Transverse colon (tissue), 4 donors: ENCODE measurements at regions not wholly inside any gene's neighbourhood (a gene's known extent, or its start where the extent isn't known, plus 50 kb on each side); places are given as distances from the start of the nearest gene placed in this dataset.

ENCODE experiments used
- DNase-seq: peaks from one replicate; pipeline ENCODE4 v3.0.0-alpha.2; 2019
- H3K27ac ChIP-seq, 4 donors: fragments of 200-600 bp; sonication (generic); 2 replicates each; pipeline ENCODE4 v1.5.1; 2016 to 2018; ENCODE audit warnings: inconsistent platforms in 4 of 4
- H3K27me3 ChIP-seq: fragments of 200-600 bp; sonication (generic); 2 replicates; pipeline ENCODE4 v1.5.1; 2017; ENCODE audit warnings: inconsistent platforms
- H3K36me3 ChIP-seq, 4 donors: fragments of 200-600 bp; sonication (generic); 2 replicates each; pipeline ENCODE4 v1.5.1; 2017 to 2019; ENCODE audit warnings: inconsistent platforms in 4 of 4
- H3K4me1 ChIP-seq, 4 donors: fragments of 200-600 bp; sonication (generic); 2 replicates each; pipeline ENCODE4 v1.5.1; 2017 to 2020; ENCODE audit warnings: inconsistent platforms in 4 of 4
- H3K4me3 ChIP-seq, 4 donors: fragments of 200-600 bp; sonication (generic); 1 replicate in 1 of 4; 2 replicates in 3 of 4; pipeline versions ENCODE4 v1.5.1 to v1.6.1; 2017 to 2019; ENCODE audit warnings: inconsistent platforms in 4 of 4
- H3K9me3 ChIP-seq, 2 donors: fragments of 200-600 bp; sonication (generic); 2 replicates each; pipeline ENCODE4 v1.5.1; 2017 to 2019; ENCODE audit warnings: inconsistent platforms in 2 of 2
- CTCF ChIP-seq, 5 experiments: fragments of 200-600 bp in 3 of 5; fragments of 450-650 bp in 2 of 5; sonication (generic) in 3 of 5; IDR thresholded peaks; 1 replicate in 2 of 5; 2 replicates in 3 of 5; pipeline ENCODE4 v1.5.1; 2016 to 2017; ENCODE audit warnings: antibody characterized with exemption in 5 of 5, inconsistent platforms in 3 of 5, mild to moderate bottlenecking in 2 of 5, moderate library complexity in 1 of 5
- EP300 ChIP-seq: sonication (generic); formaldehyde crosslinking; IDR thresholded peaks from one replicate; pipeline ENCODE4 v1.6.1; 2017; ENCODE audit warnings: antibody characterized with exemption, low read depth
- POLR2A ChIP-seq: fragments of 450-650 bp; IDR thresholded peaks from one replicate; pipeline ENCODE4 v1.6.1; 2016; ENCODE audit warnings: antibody characterized with exemption, mild to moderate bottlenecking, moderate library complexity
- POLR2AphosphoS5 ChIP-seq, 3 donors: sonication (generic); formaldehyde crosslinking; IDR thresholded peaks; one replicate each; pipeline ENCODE4 v1.6.1; 2016; ENCODE audit warnings: antibody characterized with exemption in 3 of 3
- WGBS, 2 donors: methylation state at CpG; one replicate each; pipeline ENCODE4 v1.1.5; 2018; ENCODE audit warnings: low coverage in 1 of 2; 5-methylcytosine and 5-hydroxymethylcytosine counted together
- in situ Hi-C, 4 donors: fragments of 200-750 bp; cut with MboI; loops; one replicate each; pipeline versions ENCODE4 v1.15.0 to v1.15.1; 2017; ENCODE audit warnings: low sequenced_read_pairs in 3 of 4, low pct_ligation_motif_present in 1 of 4, low pct_unique_long_range_greater_than_20kb in 1 of 4
- intact Hi-C: fragments of 100-400 bp; cut with DNase I; formaldehyde crosslinking; loops from one replicate; pipeline ENCODE4 v1.15.1; 2023; ENCODE audit warnings: low total_unique reads

GRCh38 chr7:7054252-7054830 is 128.0 kb upstream of the C1GALT1 start:
- no peak overlapping the region for H3K4me3 ChIP-seq
- 80 to 87% methylated on average over 5 to 8 of the region's 8 CpGs for WGBS, 2 donors
- H3K27ac ChIP-seq: no peak overlapping the region
- H3K4me1 ChIP-seq: peaks cover 0 to 15% (median 6%) of the 10 kb centered on the region in 4 donors
- no peak for DNase-seq
- in situ Hi-C loops: no loop called here
- intact Hi-C loops: no loop called here
- H3K36me3 ChIP-seq: no peaks in the 10 kb centered on the region
- TF ChIP-seq POLR2A: no peak
- TF ChIP-seq CTCF (IDR thresholded peaks at IDR 0.05): no peak
- no peak for TF ChIP-seq EP300
- TF ChIP-seq POLR2AphosphoS5 (IDR thresholded peaks at IDR 0.05): no peak
- H3K9me3 ChIP-seq: no peaks in the 10 kb centered on the region
- no peaks in the 10 kb centered on the region for H3K27me3 ChIP-seq

- intact Hi-C loops (no loop called here), in situ Hi-C loops (no loop called here)
- no peak for DNase-seq
- Histone ChIP-seq H3K4me3 (no peak overlapping the region), H3K27me3 (no peaks in the 10 kb centered on the region), H3K9me3 (no peaks in the 10 kb centered on the region), H3K36me3 (no peaks in the 10 kb centered on the region), H3K27ac (no peak overlapping the region), H3K4me1 (no peaks in the 10 kb centered on the region)
- TF ChIP-seq POLR2A: no peak
- no peak for TF ChIP-seq POLR2AphosphoS5 (IDR thresholded peaks at IDR 0.05)
- TF ChIP-seq CTCF (IDR thresholded peaks at IDR 0.05): no peak
- TF ChIP-seq EP300: no peak
- WGBS, 2 donors: 92 to 97% methylated on average over 6 to 10 of the region's 10 CpGs
Observed at GRCh38 chr7:7060828-7061599, 121.3 kb upstream of the C1GALT1 start.

DNA sequence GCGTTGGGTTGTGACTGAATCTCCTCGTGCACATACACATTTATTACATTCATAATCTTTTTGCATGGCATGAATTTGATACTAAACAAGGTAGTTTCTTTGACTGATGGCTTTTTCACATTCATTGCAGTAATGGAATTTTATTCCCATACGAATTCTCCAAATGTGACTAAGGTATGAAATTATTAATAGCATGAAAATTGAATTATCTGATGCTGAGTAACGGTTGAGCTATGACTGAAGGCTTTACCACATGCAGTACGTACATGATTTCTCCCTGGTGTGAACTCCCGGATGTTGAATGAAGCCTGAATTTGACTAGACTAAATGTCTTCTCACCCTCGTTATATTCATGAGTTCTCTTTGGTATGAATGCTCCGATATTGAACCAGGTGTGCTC is 104.4 kb upstream of the C1GALT1 start:
- TF ChIP-seq EP300 (no peak), POLR2AphosphoS5 (IDR thresholded peaks at IDR 0.05) (no peak)
- Histone ChIP-seq H3K27me3 (no peaks in the 10 kb centered on the region), H3K4me1 (no peaks in the 10 kb centered on the region), H3K9me3 (no peaks in the 10 kb centered on the region), H3K36me3 (no peaks in the 10 kb centered on the region), H3K27ac (no peak overlapping the region), H3K4me3 (no peak overlapping the region)
- DNase-seq: no peak
- WGBS, 2 donors: 70 to 88% methylated on average over 8 of the region's 8 CpGs
- intact Hi-C loops: no loop called here
- in situ Hi-C loops: no loop called here

DNA sequence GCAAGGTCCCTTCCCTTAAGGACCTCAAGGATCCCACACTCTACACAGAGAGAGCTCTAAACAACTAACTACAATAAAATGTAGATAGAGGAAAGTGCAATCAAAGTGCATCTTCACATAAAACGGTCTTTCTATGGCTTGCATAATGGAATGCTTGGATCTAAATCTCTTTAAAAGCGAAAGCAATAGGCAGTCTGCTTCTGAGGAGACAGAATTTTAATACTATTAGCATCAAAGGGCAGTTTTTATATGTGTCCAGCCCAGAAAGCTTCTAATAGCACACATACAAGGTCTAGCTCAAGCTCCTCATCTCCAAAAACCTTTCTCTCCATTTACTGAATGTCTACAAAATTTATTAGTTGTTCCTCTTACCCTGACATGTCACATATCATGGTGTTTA is 101.5 kb upstream of the C1GALT1 start:
- WGBS, 2 donors: 33 to 37% methylated on average over 2 of the region's 2 CpGs
- Histone ChIP-seq H3K4me3 (no peak overlapping the region), H3K9me3 (no peaks in the 10 kb centered on the region), H3K4me1 (no peaks in the 10 kb centered on the region), H3K27me3 (no peaks in the 10 kb centered on the region), H3K36me3 (no peaks in the 10 kb centered on the region), H3K27ac (no peak overlapping the region)
- TF ChIP-seq POLR2AphosphoS5 (IDR thresholded peaks at IDR 0.05) (no peak), CTCF (IDR thresholded peaks at IDR 0.05) (no peak), POLR2A (no peak), EP300 (no peak)
- in situ Hi-C loops (no loop called here), intact Hi-C loops (no loop called here)
- DNase-seq: no peak
